HepG2 (cell line): ENCODE measurements at regions not wholly inside any gene's neighbourhood (a gene's known extent, or its start where the extent isn't known, plus 50 kb on each side); places are given as distances from the start of the nearest gene placed in this dataset.

ENCODE experiments used
- EHMT2 ChIP-seq: fragments of 200-600 bp; sonication (generic); IDR thresholded peaks from 2 replicates; pipeline ENCODE4 v1.7.0; 2017; ENCODE audit warnings: antibody characterized with exemption, low read depth, low read length, borderline replicate concordance
- EZH2 ChIP-seq: conservative IDR thresholded peaks from 2 replicates; pipeline ENCODE4 v1.6.1; 2012; ENCODE audit warnings: mild to moderate bottlenecking, low read depth, low read length, moderate library complexity
- RFX5 ChIP-seq: IDR thresholded peaks from 2 replicates; pipeline ENCODE4 v1.6.1; 2011; ENCODE audit warnings: low read depth, low read length, improper control_type of control experiment
- ZNF7 ChIP-seq: IDR thresholded peaks from 2 replicates; pipeline ENCODE4 v1.6.1; 2016; ENCODE audit warnings: missing biosample characterization, missing genetic modification reagents

GRCh38 chr13:84430446-84430845, 548.2 kb upstream of the SLITRK1 start:
- TF ChIP-seq EHMT2 = no peak
- TF ChIP-seq RFX5 = no peak
- TF ChIP-seq ZNF7 = no peak
- TF ChIP-seq EZH2 = no peak
